CD4-positive, alpha-beta T cell treated with Interleukin-6 for 4 hours (primary cell): ENCODE measurements at regions not wholly inside any gene's neighbourhood (a gene's known extent, or its start where the extent isn't known, plus 50 kb on each side); places are given as distances from the start of the nearest gene placed in this dataset.
"Not testable (repeated sequence)": the region's sequence is repeated elsewhere in the genome, so short reads cannot be mapped to it uniquely, and the experiment has no call there.

Experiments used
- DNase-seq: peaks from one replicate; pipeline ENCODE4 v3.0.0-alpha.2; 2020; ENCODE audit warnings: mixed read lengths

DNA sequence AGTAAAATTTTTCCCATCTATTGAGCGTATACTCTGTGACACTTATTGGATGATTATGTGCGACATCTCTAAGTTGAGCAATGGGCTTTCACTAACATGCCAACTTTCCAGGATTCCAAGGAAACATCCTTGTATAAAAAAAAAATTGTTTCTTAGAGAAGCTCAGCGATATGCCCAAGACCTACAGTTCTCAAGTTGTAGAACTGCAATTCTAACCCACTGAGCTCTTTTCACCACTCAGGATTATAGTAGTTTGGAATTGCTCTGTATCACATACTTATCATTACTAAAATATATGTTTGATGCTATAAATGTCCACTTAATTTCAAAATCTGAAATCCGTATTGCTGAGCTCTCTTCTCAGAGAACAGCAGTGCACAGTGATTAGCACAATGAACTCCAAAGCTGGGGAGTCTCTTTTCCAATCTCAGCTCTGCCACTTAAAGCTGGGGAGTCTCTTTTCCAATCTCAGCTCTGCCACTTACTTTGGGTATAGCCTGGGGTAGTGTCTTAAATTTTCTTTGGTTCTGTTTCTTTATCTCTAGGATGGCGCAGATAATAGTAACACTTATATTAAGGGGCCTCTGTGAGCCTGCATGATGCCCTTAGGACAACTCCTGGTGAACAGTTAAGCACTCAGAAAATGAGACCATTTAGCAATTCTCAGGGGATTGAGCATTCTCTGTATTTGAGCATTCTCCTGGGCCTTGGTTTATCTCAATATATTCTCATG lies 1722.2 kb upstream of the AGA start:
- DNase-seq, result no peak

- no peak for DNase-seq
Observed at GRCh38 chr4:179165000-179165738, 1722.9 kb upstream of the AGA start.

GRCh38 chr4:179165862-179166261 lies 1723.6 kb upstream of the AGA start:
- no peak for DNase-seq

- DNase-seq, result not testable (repeated sequence)
Observed at GRCh38 chr4:179170308-179170707, 1728.1 kb upstream of the AGA start.

DNA sequence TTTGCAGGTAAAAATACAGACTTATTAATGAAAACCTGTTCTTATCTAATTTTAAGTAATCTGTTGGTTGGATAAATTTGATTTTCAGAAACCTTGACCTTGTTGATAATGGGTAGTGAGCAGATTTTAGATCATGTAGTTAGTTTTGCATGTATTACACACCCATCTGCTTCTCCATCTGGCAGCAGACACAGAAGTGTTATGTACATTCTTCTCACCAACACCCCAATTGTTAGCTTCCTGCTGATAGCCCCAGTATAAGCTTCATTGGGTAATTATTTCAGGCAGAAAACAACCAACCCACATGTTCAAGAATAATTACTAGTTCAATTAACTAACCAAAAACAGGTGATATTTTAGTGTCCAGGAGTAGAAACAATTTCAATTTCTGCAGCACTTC lies 1740.5 kb upstream of the AGA start:
- DNase-seq, result no peak

- no peak for DNase-seq
Observed at GRCh38 chr4:179195887-179196286, 1753.7 kb upstream of the AGA start.

DNA sequence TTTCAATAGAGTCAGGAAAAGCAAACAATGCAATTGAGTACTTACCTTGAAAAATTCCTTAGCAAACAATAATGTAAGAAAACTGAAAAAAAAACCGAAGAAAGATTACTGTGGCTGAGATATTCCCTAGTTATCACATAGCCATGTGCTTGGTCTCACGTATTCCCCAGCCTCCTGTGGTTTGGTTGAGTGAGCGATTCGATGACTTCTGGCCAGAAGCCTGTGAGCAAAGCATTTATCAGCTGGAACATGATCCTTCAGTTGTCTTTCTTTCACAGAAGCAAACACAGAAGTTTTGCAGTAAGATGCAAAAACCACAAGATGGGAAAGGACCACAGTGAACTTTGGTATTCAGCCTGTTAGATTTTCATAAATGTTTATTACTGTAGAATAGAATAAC lies 1754.3 kb upstream of the AGA start:
- DNase-seq, result no peak

GRCh38 chr4:179200681-179201080 lies 1758.4 kb upstream of the AGA start:
- DNase-seq, result no peak

DNA sequence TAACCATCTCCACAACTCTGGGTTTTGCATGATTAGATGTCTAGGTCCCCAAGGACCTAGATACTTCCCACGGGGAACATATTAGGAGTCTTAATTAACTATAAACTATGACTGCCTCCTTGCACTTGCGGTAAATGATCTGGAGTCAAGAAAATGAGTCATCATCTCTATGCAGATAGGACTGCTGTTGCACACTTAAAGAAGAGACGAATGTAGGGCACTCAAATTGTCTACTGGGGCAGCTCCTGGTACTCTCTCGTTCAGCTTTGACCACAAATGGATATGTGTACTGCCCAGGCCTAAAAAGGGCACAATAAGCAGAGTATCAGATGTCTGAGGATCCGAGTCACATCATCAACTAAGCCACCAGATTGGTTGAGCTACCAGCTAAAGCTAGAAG lies 1783.4 kb upstream of the AGA start:
- no peak for DNase-seq

GRCh38 chr4:179248821-179249220 lies 1806.6 kb upstream of the AGA start:
- DNase-seq, result no peak

- DNase-seq, result no peak
Observed at GRCh38 chr4:179268791-179269190, 1826.6 kb upstream of the AGA start.

GRCh38 chr4:179272282-179272681 lies 1830.0 kb upstream of the AGA start:
- DNase-seq, result no peak

GRCh38 chr4:179278647-179279046 lies 1836.4 kb upstream of the AGA start:
- DNase-seq, result no peak

DNA sequence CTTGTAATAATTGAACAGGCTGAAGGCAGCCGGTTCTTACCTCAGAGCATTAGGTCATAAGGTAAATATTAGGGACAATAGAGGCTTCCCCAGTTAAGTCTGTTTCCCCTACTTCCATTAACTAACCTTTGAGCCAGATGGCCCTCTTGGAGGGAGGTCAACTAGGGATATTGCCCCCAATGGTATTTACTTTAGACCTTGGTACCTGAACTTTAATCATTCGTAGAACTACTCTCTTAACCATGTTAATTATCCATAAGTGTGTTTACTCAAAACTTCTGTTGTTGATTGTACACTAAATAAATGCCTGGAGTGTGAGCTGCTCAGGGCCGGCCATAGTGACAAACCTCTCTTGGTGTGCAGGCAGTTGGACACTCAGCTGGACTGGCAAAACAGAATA lies 1843.5 kb upstream of the AGA start:
- DNase-seq, result no peak

- DNase-seq, result no peak
Observed at GRCh38 chr4:179291657-179292056, 1849.4 kb upstream of the AGA start.

GRCh38 chr4:179292468-179292867 lies 1850.2 kb upstream of the AGA start:
- DNase-seq, result no peak

GRCh38 chr4:179307297-179308136 lies 1865.3 kb upstream of the AGA start:
- peak; percentile 1 for DNase-seq

DNA sequence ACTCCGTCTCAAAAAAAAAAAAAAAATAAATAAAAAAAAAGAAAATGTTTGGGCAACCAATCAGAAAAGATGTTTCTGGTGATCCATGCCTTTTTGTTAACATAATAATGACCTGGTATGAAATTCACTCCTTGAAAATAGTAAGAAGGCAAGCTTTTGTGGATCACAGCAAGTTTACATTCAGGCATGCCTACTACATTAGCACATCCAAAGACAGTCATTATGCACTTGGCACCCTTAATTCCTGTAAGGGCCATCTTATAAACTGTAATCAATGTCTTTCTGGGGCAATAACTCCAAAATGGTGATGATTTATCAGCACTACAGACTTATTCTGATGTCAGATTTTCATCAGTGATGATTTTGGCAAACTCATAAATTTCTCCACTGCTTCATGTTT lies 1871.6 kb upstream of the AGA start:
- no peak for DNase-seq

GRCh38 chr4:179325181-179325580 lies 1882.9 kb upstream of the AGA start:
- no peak for DNase-seq

DNA sequence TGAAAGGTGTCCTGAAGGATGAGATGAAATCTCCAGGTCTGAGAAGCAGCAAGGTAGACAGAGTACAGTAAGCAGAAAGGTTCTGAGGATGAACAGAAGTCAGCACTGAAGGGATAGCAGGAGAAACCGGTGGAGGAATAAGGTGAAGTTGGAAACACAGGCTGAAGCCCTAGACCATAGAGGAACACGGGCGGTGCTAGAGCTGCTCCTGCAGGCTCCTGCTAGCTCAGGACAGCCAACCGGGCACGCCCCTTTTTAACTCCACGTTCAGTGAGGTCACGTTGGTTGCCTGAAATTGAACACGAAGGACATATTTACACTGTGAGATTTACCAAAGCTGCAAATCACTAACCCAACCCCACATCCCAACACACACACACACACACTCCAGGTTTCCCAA lies 1886.4 kb upstream of the AGA start:
- no peak for DNase-seq

GRCh38 chr4:179331362-179331761 lies 1889.1 kb upstream of the AGA start:
- DNase-seq, result no peak

GRCh38 chr4:179344861-179345260 lies 1902.6 kb upstream of the AGA start:
- no peak for DNase-seq

GRCh38 chr4:179352221-179352620 lies 1910.0 kb upstream of the AGA start:
- no peak for DNase-seq

DNA sequence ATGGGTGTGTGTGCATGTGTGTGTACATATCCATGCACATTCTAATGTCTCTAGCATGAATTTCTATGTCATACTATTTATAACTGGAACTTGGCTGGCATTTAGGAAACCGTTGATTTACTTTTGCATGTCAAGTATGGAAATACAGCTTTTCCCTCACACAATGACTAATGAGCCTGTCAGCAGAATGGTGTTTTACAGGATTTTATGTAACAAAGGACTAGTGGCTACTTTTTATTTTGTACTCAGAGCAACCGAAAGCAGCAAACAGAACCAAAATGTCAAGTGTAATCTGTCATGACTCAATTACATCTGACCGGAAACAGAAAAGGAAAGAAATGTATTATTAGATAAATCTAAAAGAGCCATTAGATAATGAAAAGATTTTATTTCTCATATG lies 1911.5 kb upstream of the AGA start:
- DNase-seq, result no peak
